ENCODE measurements at regions not wholly inside any gene's neighbourhood (a gene's known extent, or its start where the extent isn't known, plus 50 kb on each side); places are given as distances from the start of the nearest gene placed in this dataset.

DNA sequence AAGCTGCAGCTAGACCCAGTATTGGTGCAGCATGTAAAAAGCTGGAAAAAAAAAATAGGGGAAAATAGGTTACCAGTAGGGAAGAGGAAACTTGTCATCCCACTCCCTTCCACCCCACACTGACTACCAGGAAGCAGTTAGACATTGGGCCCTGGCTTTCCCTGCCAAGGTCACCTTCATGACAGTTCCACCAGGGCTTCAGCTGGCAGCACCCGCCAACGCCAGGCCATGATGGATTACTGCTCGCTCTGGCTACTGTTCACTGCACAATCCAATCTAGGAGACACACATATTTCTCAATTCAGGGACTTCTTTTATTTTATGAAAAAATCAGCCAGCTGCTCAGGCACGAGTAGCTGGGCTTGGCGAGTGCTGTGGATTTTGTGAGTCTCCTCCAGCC, 127.7 kb downstream of the DMRTA2 start:
- no peak for DNase-seq (ENCODE audit: low read depth, low spot score)

DNA sequence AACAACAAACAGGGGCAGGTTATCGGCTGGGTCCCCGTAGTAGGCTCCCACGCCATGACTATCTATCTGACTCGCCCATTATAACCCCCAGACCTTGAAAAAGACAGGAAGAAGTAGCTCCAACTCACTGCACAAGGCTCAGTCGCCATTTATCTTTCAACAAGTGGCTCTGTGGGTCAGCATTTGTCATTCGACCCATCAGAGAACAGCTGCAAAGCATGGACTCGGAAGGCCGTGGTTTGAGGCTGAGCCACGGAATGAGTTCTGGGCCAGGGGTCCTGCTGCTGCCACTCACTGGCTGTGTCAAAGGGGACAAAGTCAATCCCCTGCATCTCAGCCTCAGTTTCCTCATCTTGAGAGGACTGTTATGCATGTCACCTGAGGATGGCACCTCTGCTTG, 131.0 kb downstream of the DMRTA2 start:
- DNase-seq (ENCODE audit: low read depth, low spot score) = no peak

DNA sequence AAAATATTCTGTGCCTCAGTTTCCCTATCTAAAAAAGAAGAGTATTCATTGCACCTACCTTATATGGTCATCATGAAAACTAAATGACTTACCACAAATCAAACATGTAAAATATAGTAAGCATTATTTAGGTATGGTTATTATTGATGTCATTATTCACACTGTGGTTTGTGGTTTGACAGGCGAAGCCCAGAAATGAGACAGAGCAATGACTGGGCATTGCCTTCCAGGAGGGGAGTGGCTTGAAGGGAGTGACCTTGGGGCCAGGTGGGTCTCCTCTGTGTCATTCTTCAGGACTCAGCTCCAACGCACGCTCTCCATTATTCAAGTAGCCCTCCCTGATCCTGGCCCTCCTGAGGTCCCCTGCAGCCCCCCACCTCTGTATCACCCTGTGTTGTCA, 133.7 kb downstream of the DMRTA2 start:
- DNase-seq (ENCODE audit: low read depth, low spot score) = no peak

DNA sequence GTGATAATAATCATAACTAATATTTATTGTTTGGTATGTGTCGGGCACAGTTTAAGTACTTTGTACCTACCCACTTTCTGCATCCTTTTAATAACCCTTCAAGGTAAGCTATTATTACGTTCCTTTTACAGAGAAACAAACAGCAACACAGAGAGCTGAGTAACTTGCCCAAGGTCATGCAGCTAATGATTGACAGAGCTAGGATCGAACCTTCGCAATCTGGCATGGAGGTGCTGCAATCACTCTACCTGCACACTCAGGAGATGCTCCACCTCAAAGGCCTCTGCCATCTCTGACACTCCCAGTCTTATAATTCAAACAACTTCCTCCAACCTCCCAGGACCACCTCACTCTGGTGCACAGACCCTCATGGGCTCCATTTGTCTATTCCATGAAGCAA, 137.2 kb downstream of the DMRTA2 start:
- DNase-seq (ENCODE audit: low read depth, low spot score) = no peak

DNA sequence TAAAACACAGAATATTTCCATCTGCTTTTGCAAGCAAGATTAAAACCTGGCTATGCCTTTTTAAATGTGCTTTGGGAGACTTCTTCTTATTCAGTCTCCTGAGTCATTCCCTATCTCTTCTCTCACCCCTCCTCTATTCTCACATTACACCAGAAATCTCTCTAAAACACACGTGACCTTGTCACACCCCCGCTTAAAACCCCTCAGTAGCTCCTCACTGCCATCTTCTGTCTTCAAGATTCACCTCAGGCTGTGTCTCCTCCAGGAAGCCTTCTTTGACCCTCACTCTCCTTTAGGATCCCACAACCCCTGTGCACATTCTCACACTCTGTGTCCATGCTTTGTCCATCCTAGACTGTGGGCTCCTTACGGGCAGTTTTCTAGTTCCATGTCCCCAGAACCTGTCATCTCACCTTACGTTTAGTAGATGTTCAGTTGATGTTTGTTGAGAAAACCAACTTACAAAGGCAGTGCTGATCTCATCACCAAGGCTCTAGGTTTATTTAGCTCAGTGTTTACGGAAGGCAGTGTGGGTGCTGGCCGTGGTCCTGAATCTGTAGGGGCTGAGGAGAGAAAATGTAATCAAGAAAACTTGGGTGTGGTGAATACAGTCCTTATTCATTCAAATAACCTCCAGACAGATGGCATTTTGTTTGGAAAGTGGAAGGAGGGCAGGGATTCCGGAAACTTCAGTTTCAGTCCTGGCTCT, 143.5 kb downstream of the DMRTA2 start:
- peak; percentile 39 for DNase-seq (ENCODE audit: low read depth, low spot score)

DNA sequence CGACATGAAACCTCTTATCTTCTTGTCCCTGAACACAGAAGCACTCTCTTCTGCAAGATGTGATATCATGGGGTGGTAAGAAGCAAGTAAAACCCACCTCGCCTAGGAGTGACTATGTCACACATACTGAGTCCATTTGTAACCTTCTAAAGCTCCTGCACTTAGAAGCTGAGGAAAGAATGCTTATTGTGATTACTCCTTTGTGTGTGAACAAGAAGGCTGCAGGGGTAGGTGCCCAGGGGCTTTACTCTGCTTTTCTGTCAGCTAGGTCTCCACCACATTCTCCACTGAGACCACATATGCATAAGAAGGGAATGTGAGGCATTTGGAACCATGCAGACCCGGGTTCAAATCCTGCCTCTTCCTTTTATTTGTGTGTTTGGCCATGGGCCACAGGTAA, 144.3 kb downstream of the DMRTA2 start:
- DNase-seq (ENCODE audit: low read depth, low spot score) = no peak

DNA sequence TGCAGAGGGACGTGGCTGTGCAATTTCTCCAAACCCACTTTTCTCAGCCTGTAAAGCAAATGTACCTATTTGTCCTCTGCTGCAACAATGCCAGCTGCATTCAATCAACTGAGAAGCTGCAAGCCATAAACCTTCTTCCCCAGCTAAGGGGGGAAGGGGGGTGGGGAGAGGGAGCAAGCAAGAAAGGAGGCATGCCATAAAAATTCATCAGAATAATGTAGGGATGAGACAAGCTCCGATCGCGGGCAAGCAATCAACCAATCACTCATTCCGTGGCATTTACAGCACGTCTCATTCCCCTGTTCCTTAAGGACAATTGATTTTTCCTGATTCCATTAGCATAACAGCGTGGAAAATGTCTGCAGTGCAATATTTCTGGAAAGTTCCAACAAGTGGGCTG, 144.8 kb downstream of the DMRTA2 start:
- DNase-seq (ENCODE audit: low read depth, low spot score) = no peak

DNA sequence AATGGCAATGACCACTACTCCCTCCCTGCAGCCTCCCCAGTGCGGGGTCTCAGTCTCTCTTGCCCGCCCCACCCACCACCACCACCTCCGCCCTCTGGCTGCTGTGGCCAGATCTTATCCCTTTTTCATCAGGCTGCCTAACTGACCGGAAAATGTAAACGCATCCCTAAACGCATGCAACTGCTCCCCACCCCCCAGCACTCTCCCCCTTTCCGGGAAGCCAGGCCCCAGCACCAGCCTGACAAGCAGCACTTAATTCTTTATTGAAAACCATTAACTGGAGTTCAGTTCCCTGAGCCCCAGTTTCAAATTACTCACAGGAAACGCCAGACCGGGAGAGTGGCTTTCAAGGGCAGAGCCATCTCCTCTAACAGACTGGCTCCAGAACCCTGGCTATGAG, 147.7 kb downstream of the DMRTA2 start:
- DNase-seq (ENCODE audit: low read depth, low spot score) = no peak

DNA sequence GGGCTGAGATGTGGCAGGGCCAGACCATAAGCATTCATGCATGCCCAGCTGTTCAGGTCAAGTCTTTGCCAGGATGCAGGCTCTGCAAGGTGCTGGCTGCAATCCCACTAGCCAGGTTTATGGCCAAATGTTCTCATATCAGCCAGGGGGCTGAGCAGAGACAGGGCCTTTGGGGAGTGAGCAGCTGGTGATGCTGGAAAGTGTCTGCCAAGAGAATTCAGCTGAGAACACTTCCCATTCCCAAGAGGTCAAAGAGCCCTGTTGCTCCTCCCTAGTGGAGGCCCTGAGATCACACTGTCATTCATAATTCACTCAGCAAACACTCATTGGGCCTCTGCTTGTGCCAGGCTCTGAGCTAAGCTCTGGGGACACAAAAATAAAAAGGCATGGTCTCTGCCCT, 150.3 kb downstream of the DMRTA2 start:
- DNase-seq (ENCODE audit: low read depth, low spot score) = no peak

DNA sequence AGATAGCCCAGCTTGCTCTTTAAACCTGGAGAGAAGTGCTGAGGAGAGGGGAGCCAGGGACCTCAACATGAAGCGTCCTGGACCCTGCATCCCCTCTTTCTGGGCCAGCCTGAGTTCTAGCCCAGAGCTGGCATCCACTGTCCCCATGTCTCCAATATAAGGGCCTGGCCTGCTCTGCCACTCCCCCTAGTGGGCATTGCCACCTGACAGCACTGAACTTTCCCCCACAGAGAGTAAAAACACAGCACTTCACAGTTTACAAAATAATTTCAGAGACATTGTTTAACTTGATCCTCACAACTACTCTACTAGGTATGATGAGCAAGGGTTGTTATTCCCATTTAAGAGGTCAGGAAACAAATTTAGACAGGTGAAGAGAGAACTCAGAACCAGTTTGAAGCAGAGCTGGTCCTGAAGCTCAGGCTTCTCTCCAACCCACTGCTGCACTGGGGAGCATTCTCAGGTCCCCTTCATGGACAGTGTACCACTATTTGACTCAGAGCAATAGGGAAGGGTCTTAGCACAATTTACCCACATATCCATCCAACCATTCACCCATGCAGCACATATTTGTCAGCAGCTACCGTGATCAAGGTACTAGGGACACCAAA, 151.2 kb downstream of the DMRTA2 start:
- DNase-seq (ENCODE audit: low read depth, low spot score) = peak; percentile 18

DNA sequence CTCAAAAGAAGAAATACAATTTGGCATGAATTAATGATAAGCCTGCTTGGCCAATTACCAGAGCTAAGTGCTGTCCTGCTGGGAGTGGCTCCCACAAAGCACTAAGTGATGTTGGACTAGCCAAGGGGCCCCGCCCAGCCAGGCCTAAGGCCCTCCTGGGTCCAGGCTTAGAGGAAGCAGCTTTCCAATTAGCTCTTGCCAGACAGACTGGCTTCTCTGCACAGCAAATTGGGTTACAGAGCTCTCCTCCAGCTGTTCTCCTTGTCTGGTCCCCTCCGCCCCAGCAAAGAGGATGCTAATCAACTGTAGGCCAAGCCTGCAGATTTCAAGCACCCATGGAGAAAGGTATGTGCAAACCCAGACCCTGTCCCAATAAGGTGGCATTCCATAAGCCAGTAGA, 151.9 kb downstream of the DMRTA2 start:
- DNase-seq (ENCODE audit: low read depth, low spot score) = no peak

DNA sequence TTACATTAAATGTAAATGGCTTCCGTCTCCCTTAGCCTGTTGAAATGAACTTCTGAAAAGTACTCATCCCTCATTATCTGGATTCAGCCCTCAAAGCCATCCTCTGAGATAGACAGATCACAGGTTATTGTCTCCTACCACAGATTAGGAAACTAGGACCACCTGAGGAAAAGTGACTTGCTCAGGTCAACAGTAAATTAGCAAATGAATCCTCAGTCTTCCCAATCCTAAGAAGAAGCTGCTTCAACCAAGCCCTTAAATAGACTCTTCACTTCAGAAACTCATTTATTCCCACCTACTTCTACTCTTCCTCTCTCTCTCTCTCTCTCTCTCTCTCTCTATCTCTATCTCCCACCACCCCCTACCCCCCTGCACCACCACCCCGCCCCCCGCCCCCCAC, 152.3 kb downstream of the DMRTA2 start:
- no peak for DNase-seq (ENCODE audit: low read depth, low spot score)

DNA sequence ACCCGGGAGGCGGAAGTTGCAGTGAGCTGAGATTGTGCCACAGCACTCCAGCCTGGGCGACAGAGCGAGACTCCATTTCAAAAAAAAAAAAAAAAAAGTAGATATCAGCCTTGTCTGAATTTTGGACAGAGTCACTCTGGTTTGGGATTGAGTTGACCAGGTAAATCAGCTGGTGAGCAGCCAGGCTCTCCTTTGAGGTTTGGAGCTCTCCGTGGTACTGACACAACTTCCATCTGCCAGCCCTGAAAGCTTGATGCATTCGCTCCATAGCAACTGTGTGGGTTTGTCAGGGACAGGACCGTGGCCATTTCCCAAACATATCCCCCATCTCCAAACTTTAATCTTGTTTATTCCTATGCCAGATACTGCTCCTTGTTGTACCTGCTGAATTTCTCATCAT, 155.2 kb downstream of the DMRTA2 start:
- DNase-seq (ENCODE audit: low read depth, low spot score) = peak; percentile 41

DNA sequence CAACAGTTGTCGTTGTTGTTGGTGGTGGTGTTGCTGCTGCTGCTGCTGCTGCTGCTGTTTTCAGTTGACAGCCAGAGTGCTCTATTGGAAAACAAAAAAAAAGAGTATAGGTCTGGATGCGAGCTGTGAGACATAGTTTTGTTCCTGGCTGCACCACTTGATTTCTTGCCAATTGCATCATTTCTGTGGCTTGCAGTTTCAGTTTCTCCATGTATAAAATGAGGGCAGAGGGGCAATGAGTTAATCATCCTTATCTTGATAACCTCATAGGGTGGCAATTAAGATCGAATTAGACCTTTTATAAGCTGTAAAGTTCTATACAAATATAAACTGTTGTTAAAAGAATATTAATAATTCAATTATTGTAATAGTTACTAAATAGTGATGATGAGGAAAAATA, 156.7 kb downstream of the DMRTA2 start:
- DNase-seq (ENCODE audit: low read depth, low spot score) = no peak

DNA sequence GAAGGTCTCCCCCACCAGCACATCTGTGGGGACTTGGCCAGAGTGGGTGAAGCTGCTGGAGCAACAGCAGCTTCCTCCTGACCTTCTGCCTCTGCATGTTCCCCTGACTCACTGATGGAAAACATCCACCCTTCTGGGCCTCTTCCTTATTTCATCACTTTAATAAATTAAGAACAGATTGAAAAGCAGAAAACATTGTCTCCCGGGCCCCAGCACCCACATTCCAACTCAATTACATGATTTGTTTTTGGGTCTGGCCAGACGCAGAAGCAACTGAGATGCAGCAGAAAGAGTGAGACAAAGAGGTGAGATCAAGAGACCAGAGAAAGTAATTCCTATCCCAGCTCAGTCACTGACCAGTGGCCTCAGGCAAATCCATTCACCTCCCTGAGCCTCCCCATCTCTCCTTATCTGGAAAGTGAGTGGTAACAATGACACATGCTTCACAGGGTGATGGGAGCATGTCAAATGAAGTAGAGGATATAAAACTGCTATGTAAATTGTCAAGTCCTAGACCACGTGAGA, 157.1 kb downstream of the ELAVL4 start:
- DNase-seq (ENCODE audit: low read depth, low spot score) = no peak

DNA sequence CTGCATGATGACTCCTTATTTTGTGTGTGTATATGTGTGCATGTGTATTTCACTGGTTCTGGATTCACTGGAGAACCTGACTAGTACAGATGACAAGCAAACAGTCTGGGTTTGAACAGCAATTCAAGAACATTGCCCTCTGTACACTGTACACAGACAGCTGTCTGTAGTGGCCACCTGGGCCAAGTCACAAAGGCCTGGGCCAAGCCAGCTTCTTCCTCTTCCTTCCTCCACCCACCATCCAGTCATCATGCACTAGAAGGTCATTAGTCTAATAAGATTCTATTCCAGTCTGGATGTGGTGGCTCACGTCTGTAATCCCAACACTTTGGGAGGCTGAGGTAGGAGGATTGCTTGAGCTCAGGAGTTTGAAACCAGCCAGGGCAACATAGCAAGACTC, 155.9 kb downstream of the ELAVL4 start:
- no peak for DNase-seq (ENCODE audit: low read depth, low spot score)

DNA sequence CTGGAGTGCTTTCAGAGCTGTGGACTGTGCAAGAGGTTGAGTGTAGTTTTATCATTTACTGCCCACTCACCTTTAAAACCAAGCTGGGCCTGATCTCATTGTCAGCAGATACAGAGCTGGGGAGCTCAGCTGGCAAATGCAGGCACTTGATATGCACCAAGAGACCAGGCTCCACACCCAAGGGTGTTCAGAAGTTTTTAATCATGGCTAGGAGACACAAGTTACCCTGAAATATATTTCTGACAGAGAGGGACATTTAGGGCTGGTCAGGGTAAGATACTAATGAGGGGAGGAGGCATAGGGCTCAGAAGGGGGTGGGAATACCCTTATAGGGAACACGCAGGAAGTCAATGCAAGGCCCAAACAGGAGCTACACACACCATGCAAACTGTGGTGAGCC, 153.7 kb downstream of the ELAVL4 start:
- DNase-seq (ENCODE audit: low read depth, low spot score) = no peak

DNA sequence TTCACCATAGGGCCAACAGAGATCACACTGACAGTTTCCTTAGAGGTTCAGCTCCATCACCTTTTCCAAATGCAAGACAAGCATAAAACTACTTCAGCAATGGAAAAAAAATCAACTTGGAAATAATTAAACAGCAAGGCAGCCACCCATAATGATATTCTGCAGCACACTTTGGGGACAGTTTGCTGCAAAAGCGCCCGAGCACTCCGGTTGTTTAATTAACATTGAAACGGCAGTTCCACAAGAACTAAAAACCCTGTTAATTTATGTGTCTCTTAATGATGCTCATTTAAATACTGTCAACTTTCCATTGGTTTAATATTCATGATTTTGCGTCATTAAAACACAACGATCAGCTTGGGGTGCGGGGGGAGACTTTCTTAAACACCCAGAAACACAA, 153.2 kb downstream of the ELAVL4 start:
- no peak for DNase-seq (ENCODE audit: low read depth, low spot score)

DNA sequence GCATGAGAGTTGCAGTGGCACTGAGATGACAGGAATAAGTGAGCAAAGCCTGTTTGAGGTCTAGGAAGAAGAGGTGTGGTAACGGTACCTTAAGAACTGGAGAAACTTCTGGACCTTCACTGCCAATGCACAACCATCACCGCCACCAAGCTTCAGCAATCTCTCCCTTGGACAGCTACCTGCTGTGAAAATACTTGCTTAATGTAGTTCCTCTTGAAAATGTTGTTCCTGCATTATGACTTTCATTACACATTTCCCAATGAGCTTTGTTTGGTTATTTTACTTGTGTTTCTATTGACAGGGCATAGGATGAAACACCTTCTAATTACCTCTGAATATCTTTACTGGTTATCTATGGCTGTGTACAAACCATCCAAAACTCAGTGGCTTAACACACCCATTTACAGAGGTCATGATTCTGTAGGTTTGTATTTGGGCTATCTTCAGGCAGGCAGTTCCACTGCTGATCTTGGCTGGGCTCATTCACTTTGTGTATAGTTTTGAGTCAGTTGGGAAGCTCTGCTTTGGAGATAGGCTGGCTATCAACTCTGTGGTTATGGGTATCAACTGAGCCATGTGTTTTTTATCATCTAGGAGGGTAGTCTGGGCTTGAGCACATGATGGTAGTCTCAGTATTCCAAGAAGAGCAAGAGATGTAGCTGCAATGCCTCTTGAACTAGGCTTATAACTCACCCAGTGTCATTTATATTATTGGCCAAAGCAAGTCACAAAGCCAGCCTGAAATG, 149.4 kb downstream of the ELAVL4 start:
- DNase-seq (ENCODE audit: low read depth, low spot score) = no peak

DNA sequence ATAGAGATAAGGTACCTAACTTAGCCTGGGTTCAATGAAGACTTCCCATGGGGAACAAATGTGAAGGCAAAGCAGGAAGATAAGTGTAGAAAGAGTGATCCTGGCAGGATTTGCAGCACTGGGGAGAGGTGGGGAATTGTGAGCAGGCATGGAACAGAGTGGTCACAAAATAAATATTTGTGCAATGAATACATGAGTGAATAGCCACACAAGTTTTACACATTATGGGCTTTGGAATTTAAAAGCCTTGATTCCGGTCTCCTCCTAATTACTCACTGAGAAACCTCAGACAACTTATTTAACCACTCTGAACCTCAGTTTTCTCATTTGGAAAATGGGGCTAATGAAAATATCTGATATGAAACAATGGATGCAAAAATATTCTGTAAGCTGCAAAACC, 148.3 kb downstream of the ELAVL4 start:
- DNase-seq (ENCODE audit: low read depth, low spot score) = no peak
